ENCODE measurements at regions not wholly inside any gene's neighbourhood (a gene's known extent, or its start where the extent isn't known, plus 50 kb on each side); places are given as distances from the start of the nearest gene placed in this dataset.

GRCh38 chr2:64704996-64705395 lies 51.3 kb upstream of the SERTAD2 start (continued):
- TF ChIP-seq CTCF (IDR thresholded peaks at IDR 0.05), result no peak
- no peak for TF ChIP-seq EZH2phosphoT487 (IDR thresholded peaks at IDR 0.05; ENCODE audit: borderline replicate concordance, low read depth)
- TF ChIP-seq PBX3 (IDR thresholded peaks at IDR 0.05), result no peak
- TF ChIP-seq MXI1 (IDR thresholded peaks at IDR 0.05; ENCODE audit: low read depth, low read length), result no peak
- no peak for TF ChIP-seq TAF1 (IDR thresholded peaks at IDR 0.05; ENCODE audit: borderline replicate concordance, low read depth, low read length)
- no peak for TF ChIP-seq POLR2AphosphoS5 (IDR thresholded peaks at IDR 0.05; ENCODE audit: low read depth, low read length)

- no peaks in the 10 kb centered on the region for H3K9me2 ChIP-seq
- H3K27ac ChIP-seq (ENCODE audit: low read depth in 2 of 2, low read length in 1 of 2), result no peak overlapping the region
- CTCF ChIA-PET, result no interaction called here
- 0 out of 4 replicates have a peak, but pooled peaks cover 0 to 4% of the 10 kb centered on the region in 2 experiments for H3K4me1 ChIP-seq (ENCODE audit: control insufficient read depth in 1 of 2, insufficient read depth in 2 of 2, low read depth in 1 of 2, low read length in 1 of 2)
- H3K9me3 ChIP-seq, result no peaks in the 10 kb centered on the region
- no peaks in the 10 kb centered on the region for H3K36me3 ChIP-seq (replicated peaks in 1 of 2; ENCODE audit: control insufficient read depth in 1 of 2, insufficient read depth in 2 of 2, low read length in 1 of 2)
- no peaks in the 10 kb centered on the region for H3F3A ChIP-seq (replicated peaks; ENCODE audit: insufficient read depth)
- no peaks in the 10 kb centered on the region; the same call in 1 of the 2 replicates for H3K79me2 ChIP-seq (ENCODE audit: insufficient read depth)
- POLR2A ChIA-PET, result no interaction called here
- no peak overlapping the region for H3K9ac ChIP-seq
- TF ChIP-seq EP300 (IDR thresholded peaks at IDR 0.05; ENCODE audit: borderline replicate concordance in 1 of 2, low read depth in 1 of 2, low read length in 1 of 2), result no peak
- no peak for TF ChIP-seq RXRA (IDR thresholded peaks at IDR 0.05; ENCODE audit: borderline replicate concordance, low read depth)
- TF ChIP-seq SMC3 (IDR thresholded peaks at IDR 0.05; ENCODE audit: low read depth, low read length), result no peak
- no peak for TF ChIP-seq JUND (IDR thresholded peaks at IDR 0.05)
- TF ChIP-seq USF2 (IDR thresholded peaks at IDR 0.05; ENCODE audit: borderline replicate concordance, low read depth, low read length), result no peak
- TF ChIP-seq PBX3 (IDR thresholded peaks at IDR 0.05), result no peak
- TF ChIP-seq GABPA (IDR thresholded peaks at IDR 0.05; ENCODE audit: low read depth), result no peak
- no peak for TF ChIP-seq CTCF (IDR thresholded peaks at IDR 0.05)
- TF ChIP-seq SIN3A (IDR thresholded peaks at IDR 0.05; ENCODE audit: borderline replicate concordance, low read depth, low read length), result no peak
- H3K4me3 ChIP-seq (ENCODE audit: low read depth in 2 of 2, low read length in 1 of 2), result no peak overlapping the region
- no peaks in the 10 kb centered on the region for H4K20me1 ChIP-seq (ENCODE audit: insufficient read depth)
- DNase-seq, result no peak
- H2AFZ ChIP-seq (ENCODE audit: low read depth), result no peak overlapping the region
- no peaks in the 10 kb centered on the region for H3K27me3 ChIP-seq (ENCODE audit: insufficient read depth)
- H3K4me2 ChIP-seq, result no peak overlapping the region
- 79% methylated on average over 2 of the region's 2 CpGs for WGBS (ENCODE audit: low lambda C conversion rate)
These were observed 53.6 kb upstream of the SERTAD2 start for GRCh38 chr2:64707276-64707675.
